Nephron progenitor cell (in vitro differentiated cells): ENCODE measurements at regions not wholly inside any gene's neighbourhood (a gene's known extent, or its start where the extent isn't known, plus 50 kb on each side); places are given as distances from the start of the nearest gene placed in this dataset.

Experiments
- DNase-seq: peaks from one replicate; pipeline ENCODE4 v3.0.0; 2021
- H3K27ac Mint-ChIP-seq: 2 replicates; pipeline ENCODE4 v1.8.0; 2021; ENCODE audit warnings: mild to moderate bottlenecking, moderate library complexity, mixed read lengths
- H3K27me3 Mint-ChIP-seq: 2 replicates; pipeline ENCODE4 v1.8.0; 2021; ENCODE audit warnings: mild to moderate bottlenecking, low read depth, mixed read lengths; ENCODE audit not compliant: poor library complexity
- H3K36me3 Mint-ChIP-seq: 2 replicates; pipeline ENCODE4 v1.8.0; 2021; ENCODE audit warnings: low read depth, mixed read lengths
- H3K4me1 Mint-ChIP-seq: 2 replicates; pipeline ENCODE4 v1.8.0; 2021; ENCODE audit warnings: mixed read lengths
- H3K4me3 Mint-ChIP-seq: 2 replicates; pipeline ENCODE4 v1.8.0; 2021; ENCODE audit warnings: mild to moderate bottlenecking, moderate library complexity, mixed read lengths
- H3K9me3 Mint-ChIP-seq: 2 replicates; pipeline ENCODE4 v1.8.0; 2021; ENCODE audit warnings: mild to moderate bottlenecking, moderate library complexity, mixed read lengths
- TF ChIP-seq, protein P1 (sequence below): fragments of 200-600 bp; sonication (generic); IDR thresholded peaks from 2 replicates; pipeline ENCODE4 v1.5.0; 2021; ENCODE audit warnings: antibody characterized with exemption

GRCh38 chr1:232182236-232182635, 447.7 kb downstream of the SIPA1L2 start:
- Mint-ChIP-seq H3K9me3 (no peaks in the 10 kb centered on the region), H3K4me1 (peaks cover 31% of the 10 kb centered on the region), H3K36me3 (no peaks in the 10 kb centered on the region), H3K4me3 (no peak overlapping the region), H3K27me3 (peaks cover 7% of the 10 kb centered on the region), H3K27ac (no peak overlapping the region)
- DNase-seq = no peak
- TF ChIP-seq, protein P1, sequence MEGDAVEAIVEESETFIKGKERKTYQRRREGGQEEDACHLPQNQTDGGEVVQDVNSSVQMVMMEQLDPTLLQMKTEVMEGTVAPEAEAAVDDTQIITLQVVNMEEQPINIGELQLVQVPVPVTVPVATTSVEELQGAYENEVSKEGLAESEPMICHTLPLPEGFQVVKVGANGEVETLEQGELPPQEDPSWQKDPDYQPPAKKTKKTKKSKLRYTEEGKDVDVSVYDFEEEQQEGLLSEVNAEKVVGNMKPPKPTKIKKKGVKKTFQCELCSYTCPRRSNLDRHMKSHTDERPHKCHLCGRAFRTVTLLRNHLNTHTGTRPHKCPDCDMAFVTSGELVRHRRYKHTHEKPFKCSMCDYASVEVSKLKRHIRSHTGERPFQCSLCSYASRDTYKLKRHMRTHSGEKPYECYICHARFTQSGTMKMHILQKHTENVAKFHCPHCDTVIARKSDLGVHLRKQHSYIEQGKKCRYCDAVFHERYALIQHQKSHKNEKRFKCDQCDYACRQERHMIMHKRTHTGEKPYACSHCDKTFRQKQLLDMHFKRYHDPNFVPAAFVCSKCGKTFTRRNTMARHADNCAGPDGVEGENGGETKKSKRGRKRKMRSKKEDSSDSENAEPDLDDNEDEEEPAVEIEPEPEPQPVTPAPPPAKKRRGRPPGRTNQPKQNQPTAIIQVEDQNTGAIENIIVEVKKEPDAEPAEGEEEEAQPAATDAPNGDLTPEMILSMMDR = no peak

DNA sequence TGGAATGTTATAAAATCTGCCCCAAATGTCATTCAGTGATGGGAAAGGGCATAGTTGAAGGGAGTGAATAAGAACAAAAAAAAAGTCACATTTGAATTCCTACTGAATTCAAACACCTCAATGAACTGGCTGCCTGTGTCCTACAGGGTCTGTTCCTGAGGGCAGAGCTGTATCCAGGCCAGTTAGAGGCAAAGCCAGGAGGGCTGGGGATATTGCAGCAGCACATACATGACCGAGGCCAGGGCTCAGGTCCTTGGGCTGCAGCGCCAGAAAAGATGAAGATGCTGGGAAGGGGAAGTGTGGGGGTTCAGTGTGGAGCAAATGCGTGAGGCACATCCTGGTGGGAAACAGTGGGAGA, 449.2 kb downstream of the SIPA1L2 start:
- Mint-ChIP-seq H3K36me3 (no peaks in the 10 kb centered on the region), H3K27me3 (peaks cover 13% of the 10 kb centered on the region), H3K4me1 (peaks cover 24% of the 10 kb centered on the region), H3K27ac (no peak overlapping the region), H3K9me3 (no peaks in the 10 kb centered on the region), H3K4me3 (no peak overlapping the region)
- DNase-seq = no peak
- TF ChIP-seq, protein P1 = no peak

GRCh38 chr1:232179896-232180778, 449.8 kb downstream of the SIPA1L2 start:
- Mint-ChIP-seq H3K9me3 (no peaks in the 10 kb centered on the region), H3K27ac (no peak overlapping the region), H3K36me3 (no peaks in the 10 kb centered on the region), H3K4me1 (peaks cover 24% of the 10 kb centered on the region), H3K27me3 (peaks cover 18% of the 10 kb centered on the region), H3K4me3 (no peak overlapping the region)
- TF ChIP-seq, protein P1 = no peak
- DNase-seq = no peak

DNA sequence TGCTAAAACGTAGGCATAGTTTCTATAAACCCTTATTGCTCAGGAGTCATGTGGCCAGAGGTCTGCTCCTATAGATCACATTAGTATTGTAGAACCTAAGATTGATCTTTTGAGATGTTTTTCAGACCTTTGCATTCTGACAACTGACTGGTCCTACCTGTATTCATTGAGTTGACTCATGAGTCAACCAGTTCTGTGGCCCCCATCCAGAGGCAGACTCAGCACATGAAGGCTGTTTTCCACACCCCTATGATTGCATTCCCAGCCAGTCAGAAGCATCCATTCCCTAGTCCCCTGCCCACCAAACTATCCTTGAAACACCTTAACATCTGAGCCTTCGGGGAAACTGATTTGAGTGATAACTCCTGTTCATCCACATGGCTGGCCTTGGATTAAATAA, 451.7 kb downstream of the SIPA1L2 start:
- Mint-ChIP-seq H3K27ac (no peak overlapping the region), H3K36me3 (no peaks in the 10 kb centered on the region), H3K4me1 (peaks cover 24% of the 10 kb centered on the region), H3K4me3 (no peak overlapping the region), H3K9me3 (no peaks in the 10 kb centered on the region), H3K27me3 (peaks cover 16% of the 10 kb centered on the region)
- no peak for DNase-seq
- TF ChIP-seq, protein P1 = no peak

DNA sequence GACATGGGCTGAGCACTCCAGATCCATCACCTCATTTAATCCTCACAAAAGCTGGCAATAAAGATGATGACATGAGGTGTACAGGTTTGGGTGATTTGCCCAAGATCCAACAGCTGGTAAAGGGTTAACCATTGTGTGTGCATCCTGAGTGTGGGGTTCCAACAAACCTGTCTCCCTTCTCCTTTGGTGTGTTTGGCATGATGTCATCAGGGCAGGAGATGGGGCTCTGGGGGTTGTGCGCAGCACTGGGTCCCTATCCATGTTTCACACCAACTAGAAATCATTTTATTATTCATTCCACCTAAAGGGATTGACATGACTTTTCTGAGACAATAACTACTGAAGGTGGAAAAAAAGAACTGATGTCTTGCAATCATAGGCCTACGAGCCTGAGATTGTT, 452.5 kb downstream of the SIPA1L2 start:
- Mint-ChIP-seq H3K4me1 (peaks cover 30% of the 10 kb centered on the region), H3K27me3 (peaks cover 11% of the 10 kb centered on the region), H3K27ac (no peak overlapping the region), H3K4me3 (no peak overlapping the region), H3K9me3 (no peaks in the 10 kb centered on the region), H3K36me3 (no peaks in the 10 kb centered on the region)
- no peak for DNase-seq
- TF ChIP-seq, protein P1 = no peak

DNA sequence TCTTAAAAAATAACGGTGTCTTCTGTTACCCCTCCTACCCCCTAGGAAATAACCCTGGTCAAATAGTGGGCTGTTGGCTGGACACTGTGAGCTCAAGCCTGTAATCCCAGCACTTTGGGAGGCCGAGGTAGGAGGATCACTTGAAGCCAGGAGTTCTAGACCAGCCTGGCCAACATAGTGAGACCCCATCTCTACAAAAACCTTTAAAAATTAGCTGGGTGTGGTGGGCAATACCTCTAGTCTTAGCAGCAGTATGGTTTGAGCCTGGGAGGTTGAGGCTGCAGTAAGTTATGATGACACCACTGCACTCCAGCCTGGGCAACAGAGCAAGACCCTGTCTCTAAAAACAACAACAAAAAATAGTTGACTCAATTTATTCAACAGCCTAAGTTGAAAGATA, 453.7 kb downstream of the SIPA1L2 start:
- Mint-ChIP-seq H3K27me3 (peaks cover 11% of the 10 kb centered on the region), H3K27ac (no peak overlapping the region), H3K9me3 (no peaks in the 10 kb centered on the region), H3K4me1 (peaks cover 36% of the 10 kb centered on the region), H3K4me3 (no peak overlapping the region), H3K36me3 (no peaks in the 10 kb centered on the region)
- TF ChIP-seq, protein P1 = no peak
- no peak for DNase-seq
